ENCODE measurements at regions not wholly inside any gene's neighbourhood (a gene's known extent, or its start where the extent isn't known, plus 50 kb on each side); places are given as distances from the start of the nearest gene placed in this dataset.
"Not testable (repeated sequence)": the region's sequence is repeated elsewhere in the genome, so short reads cannot be mapped to it uniquely, and the experiment has no call there.

DNA sequence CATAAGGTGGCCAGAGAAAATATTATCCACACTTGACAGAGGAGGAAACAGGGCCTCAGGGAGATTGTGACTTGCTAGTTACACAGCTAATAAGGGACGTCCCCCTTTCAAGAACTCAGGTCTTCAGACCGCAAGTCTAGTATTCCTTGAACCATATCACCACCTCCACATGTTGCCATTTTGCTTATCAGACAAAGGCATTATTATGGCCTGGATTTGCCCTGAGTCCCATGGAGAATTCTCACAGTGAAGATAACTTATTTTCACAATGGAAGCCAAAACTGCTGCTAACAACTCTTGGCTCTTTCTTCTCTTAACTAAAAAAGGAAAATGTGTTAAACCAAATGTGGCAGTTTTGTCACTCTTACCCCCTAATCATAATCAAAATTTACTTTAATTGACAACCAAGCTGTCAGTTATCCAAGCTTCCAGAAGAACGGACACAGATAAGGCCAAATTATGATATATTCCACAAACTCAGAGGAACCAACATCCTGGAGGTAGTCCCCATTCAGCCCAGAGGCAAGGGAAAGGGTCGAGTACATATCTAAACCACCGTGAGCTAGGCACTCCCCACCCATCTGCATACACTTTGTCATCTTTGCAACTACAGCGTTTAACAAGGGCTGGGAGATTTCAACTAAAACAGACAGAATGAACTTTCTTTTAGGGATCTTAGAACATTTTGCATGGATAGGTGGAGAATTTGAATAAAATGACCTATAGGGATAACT, 63.6 kb upstream of the THBS1 start:
- no peaks in the 10 kb centered on the region for H3K36me3 ChIP-seq (ENCODE audit: control insufficient read depth, low read depth, low read length)
- no peaks in the 10 kb centered on the region for H3K4me1 ChIP-seq (ENCODE audit: control insufficient read depth, low read depth, low read length)
- H3K9me3 ChIP-seq (ENCODE audit: control insufficient read depth, low read depth, low read length) = no peaks in the 10 kb centered on the region
- H3K9ac ChIP-seq (ENCODE audit: low read length) = no peak overlapping the region
- no peak overlapping the region for H3K27ac ChIP-seq (ENCODE audit: low read length)
- H3K4me3 ChIP-seq (ENCODE audit: low read length) = no peak overlapping the region
- no peaks in the 10 kb centered on the region for H3K27me3 ChIP-seq (ENCODE audit: control insufficient read depth, insufficient read depth, low read length)

DNA sequence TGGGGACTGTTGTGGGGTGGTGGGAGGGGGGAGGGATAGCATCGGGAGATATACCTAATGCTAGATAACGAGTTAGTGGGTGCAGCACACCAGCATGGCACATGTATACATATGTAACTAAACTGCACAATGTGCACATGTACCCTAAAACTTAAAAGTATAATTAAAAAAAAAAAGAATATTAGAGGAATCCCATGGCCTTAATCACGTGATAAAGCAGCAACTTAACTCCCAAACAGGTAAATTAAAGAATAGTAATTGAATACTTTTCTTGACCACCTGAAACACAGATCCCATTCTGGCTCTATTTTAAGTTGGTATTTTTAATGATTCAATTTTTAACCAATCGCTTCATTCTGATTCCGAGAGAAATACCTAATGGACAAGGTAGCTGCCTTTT, 56.9 kb upstream of the THBS1 start:
- H3K27ac ChIP-seq (ENCODE audit: low read length) = not testable (repeated sequence)

DNA sequence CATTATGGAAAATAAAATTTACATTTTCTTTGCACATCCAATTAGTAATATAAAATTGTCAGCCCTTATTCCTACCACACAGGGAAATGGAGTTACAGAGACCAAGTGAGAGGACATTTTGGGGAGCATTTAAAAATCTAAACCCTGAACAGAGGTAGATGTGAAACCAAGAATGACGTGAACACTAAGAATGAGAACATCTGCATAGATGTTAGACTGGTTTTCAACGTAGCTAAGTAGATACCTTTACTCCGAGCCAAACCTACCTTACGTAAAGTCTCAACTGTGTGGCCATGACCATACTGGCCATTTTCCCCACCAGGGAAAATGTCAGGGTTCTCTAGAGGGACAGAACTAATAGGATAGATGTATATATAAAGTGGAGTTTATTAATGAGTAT, 51.4 kb upstream of the THBS1 start:
- no peak overlapping the region for H3K9ac ChIP-seq (ENCODE audit: low read length)
- no peak overlapping the region for H3K27ac ChIP-seq (ENCODE audit: low read length)
- H3K4me3 ChIP-seq (ENCODE audit: low read length) = no peak overlapping the region
- no peaks in the 10 kb centered on the region for H3K9me3 ChIP-seq (ENCODE audit: control insufficient read depth, low read depth, low read length)
- no peaks in the 10 kb centered on the region for H3K27me3 ChIP-seq (ENCODE audit: control insufficient read depth, insufficient read depth, low read length)
- H3K36me3 ChIP-seq (ENCODE audit: control insufficient read depth, low read depth, low read length) = no peaks in the 10 kb centered on the region
- H3K4me1 ChIP-seq (ENCODE audit: control insufficient read depth, low read depth, low read length) = peaks cover 13% of the 10 kb centered on the region

More for the DNA sequence above, 56.9 kb upstream of the THBS1 start:
- not testable (repeated sequence) for H3K9ac ChIP-seq (ENCODE audit: low read length); H3K4me3 ChIP-seq (ENCODE audit: low read length); H3K36me3 ChIP-seq (ENCODE audit: control insufficient read depth, low read depth, low read length); H3K4me1 ChIP-seq (ENCODE audit: control insufficient read depth, low read depth, low read length); H3K27me3 ChIP-seq (ENCODE audit: control insufficient read depth, insufficient read depth, low read length); H3K9me3 ChIP-seq (ENCODE audit: control insufficient read depth, low read depth, low read length)

DNA sequence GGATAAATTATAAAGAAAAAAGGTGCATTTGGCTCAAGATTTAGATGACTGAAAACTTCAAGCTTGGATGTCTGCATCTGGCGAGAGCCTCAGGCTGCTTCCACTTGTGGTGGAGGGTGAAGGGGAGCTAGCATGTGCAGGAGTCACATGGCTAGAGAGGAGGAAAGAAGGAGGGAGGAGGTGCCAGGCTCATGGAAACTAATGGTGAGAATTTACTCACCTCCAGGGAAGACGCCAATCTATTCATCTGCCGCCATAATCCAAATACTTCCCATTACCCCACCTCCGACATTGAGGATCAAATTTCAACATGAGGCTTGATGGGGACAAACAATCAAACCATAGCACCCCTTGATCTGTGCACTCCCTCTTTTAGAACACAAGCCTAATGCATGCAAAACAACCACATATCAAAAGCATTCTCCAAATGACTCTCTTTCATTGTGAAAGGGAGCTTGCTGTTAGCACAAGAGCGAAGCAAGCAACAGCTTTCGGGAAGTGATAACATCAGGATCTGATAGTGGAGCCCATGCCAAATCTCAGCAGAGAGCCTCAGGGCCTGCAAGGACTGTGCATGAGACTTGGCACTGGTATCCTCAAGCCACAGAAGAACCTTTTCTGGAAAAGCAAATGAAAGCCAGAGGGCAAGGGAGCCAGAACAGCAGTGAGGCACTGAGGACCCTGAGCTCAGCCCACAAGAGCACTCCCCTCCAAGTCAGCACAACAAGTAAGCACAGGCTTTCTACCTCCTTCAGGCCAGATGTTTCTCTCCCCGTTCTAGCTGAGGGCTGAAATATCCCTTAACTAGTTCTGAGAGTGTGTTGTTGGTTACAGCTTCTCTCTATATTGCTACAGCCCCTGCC, 50.2 kb upstream of the THBS1 start:
- Histone ChIP-seq H3K36me3 (ENCODE audit: control insufficient read depth, low read depth, low read length) (no peaks in the 10 kb centered on the region), H3K4me3 (ENCODE audit: low read length) (no peak overlapping the region), H3K9ac (ENCODE audit: low read length) (peak overlapping the region; percentile 16), H3K4me1 (ENCODE audit: control insufficient read depth, low read depth, low read length) (peaks cover 13% of the 10 kb centered on the region), H3K9me3 (ENCODE audit: control insufficient read depth, low read depth, low read length) (no peaks in the 10 kb centered on the region), H3K27ac (ENCODE audit: low read length) (peak overlapping the region; percentile 13), H3K27me3 (ENCODE audit: control insufficient read depth, insufficient read depth, low read length) (no peaks in the 10 kb centered on the region)
